ENCODE measurements at regions not wholly inside any gene's neighbourhood (a gene's known extent, or its start where the extent isn't known, plus 50 kb on each side); places are given as distances from the start of the nearest gene placed in this dataset.

DNA sequence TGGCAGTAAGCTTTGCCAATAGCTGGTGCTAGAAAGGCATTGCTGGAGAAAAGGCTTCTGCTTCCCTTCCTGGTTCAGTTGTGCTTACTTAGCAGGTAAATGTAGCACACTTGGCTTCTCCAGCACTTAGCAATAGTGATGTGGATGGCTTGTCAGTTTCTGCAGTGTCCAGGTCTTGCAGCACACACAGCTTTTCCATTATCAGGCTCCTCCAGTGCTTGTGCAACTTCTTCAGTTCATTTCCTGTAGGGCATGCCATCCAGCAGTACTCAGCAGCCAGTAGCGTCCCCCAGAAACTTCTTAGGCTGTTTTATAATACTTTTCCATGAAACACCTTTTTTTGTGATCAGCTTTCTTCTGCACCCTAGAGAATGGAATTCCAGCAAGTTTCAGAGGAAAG, 154.6 kb downstream of the SLC6A15 start:
- TF ChIP-seq, protein P1, sequence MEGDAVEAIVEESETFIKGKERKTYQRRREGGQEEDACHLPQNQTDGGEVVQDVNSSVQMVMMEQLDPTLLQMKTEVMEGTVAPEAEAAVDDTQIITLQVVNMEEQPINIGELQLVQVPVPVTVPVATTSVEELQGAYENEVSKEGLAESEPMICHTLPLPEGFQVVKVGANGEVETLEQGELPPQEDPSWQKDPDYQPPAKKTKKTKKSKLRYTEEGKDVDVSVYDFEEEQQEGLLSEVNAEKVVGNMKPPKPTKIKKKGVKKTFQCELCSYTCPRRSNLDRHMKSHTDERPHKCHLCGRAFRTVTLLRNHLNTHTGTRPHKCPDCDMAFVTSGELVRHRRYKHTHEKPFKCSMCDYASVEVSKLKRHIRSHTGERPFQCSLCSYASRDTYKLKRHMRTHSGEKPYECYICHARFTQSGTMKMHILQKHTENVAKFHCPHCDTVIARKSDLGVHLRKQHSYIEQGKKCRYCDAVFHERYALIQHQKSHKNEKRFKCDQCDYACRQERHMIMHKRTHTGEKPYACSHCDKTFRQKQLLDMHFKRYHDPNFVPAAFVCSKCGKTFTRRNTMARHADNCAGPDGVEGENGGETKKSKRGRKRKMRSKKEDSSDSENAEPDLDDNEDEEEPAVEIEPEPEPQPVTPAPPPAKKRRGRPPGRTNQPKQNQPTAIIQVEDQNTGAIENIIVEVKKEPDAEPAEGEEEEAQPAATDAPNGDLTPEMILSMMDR (IDR thresholded peaks at IDR 0.05; ENCODE audit: low read depth, low read length), result no peak
- TF ChIP-seq EZH2phosphoT487 (IDR thresholded peaks at IDR 0.05; ENCODE audit: low read depth), result no peak
